ENCODE measurements at regions not wholly inside any gene's neighbourhood (a gene's known extent, or its start where the extent isn't known, plus 50 kb on each side); places are given as distances from the start of the nearest gene placed in this dataset.

DNA sequence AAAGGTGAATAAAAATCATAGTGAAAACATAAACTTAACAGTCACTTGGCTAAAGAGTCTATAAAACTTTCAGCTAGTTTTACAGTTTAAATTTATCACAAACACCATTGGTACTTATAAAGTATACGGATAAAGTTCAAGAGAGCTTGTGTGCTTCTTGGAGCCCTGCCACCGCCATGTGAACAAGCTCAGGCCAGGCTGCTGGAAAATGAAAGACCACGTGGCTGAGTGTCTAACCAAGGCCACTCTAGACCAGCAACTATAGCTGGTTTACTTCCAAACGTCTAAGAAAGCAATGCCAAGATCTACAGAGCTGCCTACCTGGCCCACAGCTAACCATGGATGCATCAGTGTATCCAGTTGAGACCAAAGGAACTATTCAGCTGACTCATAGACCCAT lies 66.3 kb upstream of the API5 start:
- TF ChIP-seq, protein P1, sequence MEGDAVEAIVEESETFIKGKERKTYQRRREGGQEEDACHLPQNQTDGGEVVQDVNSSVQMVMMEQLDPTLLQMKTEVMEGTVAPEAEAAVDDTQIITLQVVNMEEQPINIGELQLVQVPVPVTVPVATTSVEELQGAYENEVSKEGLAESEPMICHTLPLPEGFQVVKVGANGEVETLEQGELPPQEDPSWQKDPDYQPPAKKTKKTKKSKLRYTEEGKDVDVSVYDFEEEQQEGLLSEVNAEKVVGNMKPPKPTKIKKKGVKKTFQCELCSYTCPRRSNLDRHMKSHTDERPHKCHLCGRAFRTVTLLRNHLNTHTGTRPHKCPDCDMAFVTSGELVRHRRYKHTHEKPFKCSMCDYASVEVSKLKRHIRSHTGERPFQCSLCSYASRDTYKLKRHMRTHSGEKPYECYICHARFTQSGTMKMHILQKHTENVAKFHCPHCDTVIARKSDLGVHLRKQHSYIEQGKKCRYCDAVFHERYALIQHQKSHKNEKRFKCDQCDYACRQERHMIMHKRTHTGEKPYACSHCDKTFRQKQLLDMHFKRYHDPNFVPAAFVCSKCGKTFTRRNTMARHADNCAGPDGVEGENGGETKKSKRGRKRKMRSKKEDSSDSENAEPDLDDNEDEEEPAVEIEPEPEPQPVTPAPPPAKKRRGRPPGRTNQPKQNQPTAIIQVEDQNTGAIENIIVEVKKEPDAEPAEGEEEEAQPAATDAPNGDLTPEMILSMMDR (IDR thresholded peaks at IDR 0.05), result no peak
- no peak for TF ChIP-seq EP300 (IDR thresholded peaks at IDR 0.05)
- TF ChIP-seq POLR2A (IDR thresholded peaks at IDR 0.05), result no peak
